Testis (tissue), 2 donors: ENCODE measurements at regions not wholly inside any gene's neighbourhood (a gene's known extent, or its start where the extent isn't known, plus 50 kb on each side); places are given as distances from the start of the nearest gene placed in this dataset.

ENCODE experiments used
- DNase-seq: peaks from one replicate; pipeline ENCODE4 v3.0.0-alpha.2; 2019
- H3K27ac ChIP-seq, 2 donors: fragments of 200-600 bp; sonication (generic); one replicate each; pipeline ENCODE4 v1.5.1; 2019
- H3K27me3 ChIP-seq: fragments of 200-600 bp; sonication (generic); one replicate; pipeline ENCODE4 v1.5.1; 2019
- H3K36me3 ChIP-seq: fragments of 200-600 bp; sonication (generic); one replicate; pipeline ENCODE4 v1.5.1; 2017; ENCODE audit warnings: low read depth; ENCODE audit errors: missing control alignments
- H3K4me1 ChIP-seq: fragments of 200-600 bp; sonication (generic); one replicate; pipeline ENCODE4 v1.5.1; 2019
- H3K4me3 ChIP-seq, 2 donors: fragments of 200-600 bp; sonication (generic); one replicate each; pipeline ENCODE4 v1.5.1; 2017 to 2019
- H3K9me3 ChIP-seq: fragments of 200-600 bp; sonication (generic); one replicate; pipeline ENCODE4 v1.5.1; 2017
- CTCF ChIP-seq, 3 experiments: fragments of 450-650 bp in 2 of 3; fragments of 200-600 bp in 1 of 3; sonication (generic) in 1 of 3; IDR thresholded peaks; one replicate each; pipeline ENCODE4 v1.5.1; 2016 to 2019; ENCODE audit warnings: antibody characterized with exemption in 3 of 3, mild to moderate bottlenecking in 2 of 3, moderate library complexity in 1 of 3
- POLR2A ChIP-seq: fragments of 450-650 bp; IDR thresholded peaks from one replicate; pipeline ENCODE4 v1.6.1; 2017; ENCODE audit warnings: antibody characterized with exemption, mild to moderate bottlenecking, moderate library complexity
- WGBS, 2 donors: methylation state at CpG; one replicate each; pipeline ENCODE4 v1.1.5; 2018; 5-methylcytosine and 5-hydroxymethylcytosine counted together
- intact Hi-C: fragments of 100-400 bp; cut with DNase I; formaldehyde crosslinking; loops from one replicate; pipeline ENCODE4 v1.15.1; 2023; ENCODE audit warnings: low total_unique reads

- DNase-seq: no peak
- no peak for TF ChIP-seq CTCF (IDR thresholded peaks at IDR 0.05)
- TF ChIP-seq POLR2A: no peak
- Histone ChIP-seq H3K9me3 (no peaks in the 10 kb centered on the region), H3K27ac (no peak overlapping the region), H3K36me3 (no peaks in the 10 kb centered on the region), H3K4me3 (no peak overlapping the region), H3K27me3 (no peaks in the 10 kb centered on the region), H3K4me1 (peaks cover 7% of the 10 kb centered on the region)
- WGBS, 2 donors: 88 to 96% methylated on average over 1 of the region's 1 CpG
- intact Hi-C loops: no loop called here
These were observed 200.9 kb upstream of the PMEPA1 start for GRCh38 chr20:57910716-57911115.

GRCh38 chr20:57909763-57910331, 200.0 kb upstream of the PMEPA1 start:
- Histone ChIP-seq H3K27ac (no peak overlapping the region), H3K4me1 (peaks cover 7% of the 10 kb centered on the region), H3K9me3 (no peaks in the 10 kb centered on the region), H3K4me3 (no peak overlapping the region), H3K27me3 (no peaks in the 10 kb centered on the region), H3K36me3 (no peaks in the 10 kb centered on the region)
- intact Hi-C loops: no loop called here
- no peak for DNase-seq
- WGBS, 2 donors: 95 to 98% methylated on average over 3 to 4 of the region's 4 CpGs
- no peak for TF ChIP-seq CTCF (IDR thresholded peaks at IDR 0.05)
- no peak for TF ChIP-seq POLR2A

GRCh38 chr20:57908704-57909630, 199.2 kb upstream of the PMEPA1 start:
- H3K27me3 ChIP-seq: no peaks in the 10 kb centered on the region
- DNase-seq: no peak
- intact Hi-C loops: no loop called here
- no peaks in the 10 kb centered on the region for H3K36me3 ChIP-seq
- H3K9me3 ChIP-seq: no peaks in the 10 kb centered on the region
- no peak overlapping the region for H3K4me3 ChIP-seq
- no peak overlapping the region for H3K27ac ChIP-seq
- TF ChIP-seq CTCF (IDR thresholded peaks at IDR 0.05) (no peak), POLR2A (no peak)
- 58 to 65% methylated on average over 14 of the region's 14 CpGs for WGBS, 2 donors
- peaks cover 7% of the 10 kb centered on the region for H3K4me1 ChIP-seq

- Histone ChIP-seq H3K27ac (no peak overlapping the region), H3K4me3 (no peak overlapping the region), H3K9me3 (no peaks in the 10 kb centered on the region), H3K27me3 (no peaks in the 10 kb centered on the region), H3K4me1 (peaks cover 7% of the 10 kb centered on the region), H3K36me3 (no peaks in the 10 kb centered on the region)
- 88 to 95% methylated on average over 9 of the region's 9 CpGs for WGBS, 2 donors
- TF ChIP-seq POLR2A: no peak
- no peak for TF ChIP-seq CTCF (IDR thresholded peaks at IDR 0.05)
- no peak for DNase-seq
- intact Hi-C loops: no loop called here
These were observed 198.4 kb upstream of the PMEPA1 start for GRCh38 chr20:57908226-57908625.
